IMR-90 (cell line): ENCODE measurements at regions not wholly inside any gene's neighbourhood (a gene's known extent, or its start where the extent isn't known, plus 50 kb on each side); places are given as distances from the start of the nearest gene placed in this dataset.

Experiments
- BHLHE40 ChIP-seq: fragments of 150-350 bp; IDR thresholded peaks from 2 replicates; pipeline ENCODE4 v1.6.1; 2016; ENCODE audit warnings: mild to moderate bottlenecking, low read depth, low read length
- CEBPB ChIP-seq: IDR thresholded peaks from 2 replicates; pipeline ENCODE4 v1.6.1; 2012; ENCODE audit warnings: low read depth, low read length, improper control_type of control experiment
- CTCF ChIP-seq: conservative IDR thresholded peaks from 2 replicates; pipeline ENCODE4 v1.5.1; 2012; ENCODE audit warnings: mild to moderate bottlenecking, low read depth, low read length, improper control_type of control experiment
- ELK1 ChIP-seq: fragments of 150-350 bp; IDR thresholded peaks from 2 replicates; pipeline ENCODE4 v1.6.1; 2016; ENCODE audit warnings: low read depth, mild to moderate bottlenecking, low read length, moderate library complexity, borderline replicate concordance
- FOS ChIP-seq: fragments of 150-350 bp; IDR thresholded peaks from 2 replicates; pipeline ENCODE4 v1.6.1; 2016; ENCODE audit warnings: low read depth, low read length
- MAFK ChIP-seq: IDR thresholded peaks from 2 replicates; pipeline ENCODE4 v1.6.1; 2012; ENCODE audit warnings: low read depth, low read length, improper control_type of control experiment
- MAZ ChIP-seq: IDR thresholded peaks from 2 replicates; pipeline ENCODE4 v1.6.1; 2012; ENCODE audit warnings: low read depth, mild to moderate bottlenecking, low read length, improper control_type of control experiment, moderate library complexity, borderline replicate concordance
- MXI1 ChIP-seq: IDR thresholded peaks from 2 replicates; pipeline ENCODE4 v1.6.1; 2012; ENCODE audit warnings: low read depth, mild to moderate bottlenecking, low read length, moderate library complexity, borderline replicate concordance
- NFE2L2 ChIP-seq: fragments of 150-350 bp; IDR thresholded peaks from 2 replicates; pipeline ENCODE4 v1.6.1; 2016; ENCODE audit warnings: low read depth, mild to moderate bottlenecking, low read length
- POLR2A ChIP-seq: IDR thresholded peaks from 2 replicates; pipeline ENCODE4 v1.6.1; 2012; ENCODE audit warnings: mild to moderate bottlenecking, low read depth, low read length
- RAD21 ChIP-seq: IDR thresholded peaks from 2 replicates; pipeline ENCODE4 v1.6.1; 2012; ENCODE audit warnings: low read length, improper control_type of control experiment
- RFX5 ChIP-seq: IDR thresholded peaks from 2 replicates; pipeline ENCODE4 v1.8.0; 2012; ENCODE audit warnings: low read depth, mild to moderate bottlenecking, low read length, moderate library complexity
- SMC3 ChIP-seq: fragments of 150-350 bp; IDR thresholded peaks from 2 replicates; pipeline ENCODE4 v1.6.1; 2016; ENCODE audit warnings: low read depth, mild to moderate bottlenecking, antibody characterized with exemption, low read length, moderate library complexity
- USF2 ChIP-seq: fragments of 150-350 bp; IDR thresholded peaks from 2 replicates; pipeline ENCODE4 v1.6.1; 2017; ENCODE audit warnings: mild to moderate bottlenecking, antibody characterized with exemption, low read length, low read depth

GRCh38 chr12:125303337-125303736, 238.1 kb downstream of the AACS start:
- TF ChIP-seq CTCF (no peak), POLR2A (no peak), NFE2L2 (no peak), MAFK (no peak), BHLHE40 (no peak), FOS (no peak), ELK1 (no peak), MXI1 (no peak), RAD21 (no peak), CEBPB (no peak), RFX5 (no peak), USF2 (no peak), SMC3 (no peak), MAZ (no peak)
